Osteoblast (primary cell): ENCODE measurements at regions not wholly inside any gene's neighbourhood (a gene's known extent, or its start where the extent isn't known, plus 50 kb on each side); places are given as distances from the start of the nearest gene placed in this dataset.

Source experiments
- DNase-seq: peaks from one replicate; pipeline ENCODE4 v3.0.0; 2011; ENCODE audit warnings: low spot score, mixed read lengths; ENCODE audit not compliant: insufficient read length; ENCODE audit errors: missing footprints
- H2AFZ ChIP-seq: 2 replicates; pipeline ENCODE4 v1.6.0; 2011; ENCODE audit warnings: mild to moderate bottlenecking, low read length
- H3K27ac ChIP-seq: 2 replicates; pipeline ENCODE4 v1.5.1; 2011; ENCODE audit warnings: mild to moderate bottlenecking, low read depth, low read length, moderate library complexity
- H3K27me3 ChIP-seq: 2 replicates; pipeline ENCODE4 v1.6.0; 2012; ENCODE audit warnings: mild to moderate bottlenecking, control low read depth, inconsistent platforms, low read length, moderate library complexity; ENCODE audit not compliant: insufficient read depth
- H3K36me3 ChIP-seq: 2 replicates; pipeline ENCODE4 v1.5.1; 2011; ENCODE audit warnings: mild to moderate bottlenecking, low read length, control low read depth, moderate library complexity; ENCODE audit not compliant: insufficient read depth
- H3K4me1 ChIP-seq: 2 replicates; pipeline ENCODE4 v1.5.1; 2011; ENCODE audit warnings: mild to moderate bottlenecking, low read length, control low read depth, moderate library complexity; ENCODE audit not compliant: insufficient read depth
- H3K4me2 ChIP-seq: 2 replicates; pipeline ENCODE4 v1.6.0; 2011; ENCODE audit warnings: mild to moderate bottlenecking, low read length; ENCODE audit not compliant: insufficient read depth
- H3K4me3 ChIP-seq: fragments of 200-600 bp; sonication (generic); 3 replicates; pipeline ENCODE4 v1.5.1; 2012; ENCODE audit warnings: mild to moderate bottlenecking, low read length, inconsistent platforms; ENCODE audit not compliant: insufficient read depth
- H3K79me2 ChIP-seq: 2 replicates; pipeline ENCODE4 v1.6.0; 2012; ENCODE audit warnings: mild to moderate bottlenecking, low read length, control low read depth, inconsistent platforms; ENCODE audit not compliant: insufficient read depth
- H3K9me3 ChIP-seq: 2 replicates; pipeline ENCODE4 v1.5.1; 2011; ENCODE audit warnings: low read depth, low read length, control low read depth
- H4K20me1 ChIP-seq: 2 replicates; pipeline ENCODE4 v1.6.0; 2012; ENCODE audit warnings: mild to moderate bottlenecking, low read length, control low read depth; ENCODE audit not compliant: insufficient read depth
- TF ChIP-seq, protein P1 (sequence below): IDR thresholded peaks from 2 replicates; pipeline ENCODE4 v1.5.1; 2011; ENCODE audit warnings: mild to moderate bottlenecking, low read depth, low read length, moderate library complexity; ENCODE audit errors: extremely low read depth

- H2AFZ ChIP-seq = no peak overlapping the region
- H3K36me3 ChIP-seq = no peaks in the 10 kb centered on the region
- peaks cover 3% of the 10 kb centered on the region for H3K4me1 ChIP-seq
- H4K20me1 ChIP-seq = no peaks in the 10 kb centered on the region
- H3K4me2 ChIP-seq = no peak overlapping the region
- DNase-seq = no peak
- TF ChIP-seq, protein P1, sequence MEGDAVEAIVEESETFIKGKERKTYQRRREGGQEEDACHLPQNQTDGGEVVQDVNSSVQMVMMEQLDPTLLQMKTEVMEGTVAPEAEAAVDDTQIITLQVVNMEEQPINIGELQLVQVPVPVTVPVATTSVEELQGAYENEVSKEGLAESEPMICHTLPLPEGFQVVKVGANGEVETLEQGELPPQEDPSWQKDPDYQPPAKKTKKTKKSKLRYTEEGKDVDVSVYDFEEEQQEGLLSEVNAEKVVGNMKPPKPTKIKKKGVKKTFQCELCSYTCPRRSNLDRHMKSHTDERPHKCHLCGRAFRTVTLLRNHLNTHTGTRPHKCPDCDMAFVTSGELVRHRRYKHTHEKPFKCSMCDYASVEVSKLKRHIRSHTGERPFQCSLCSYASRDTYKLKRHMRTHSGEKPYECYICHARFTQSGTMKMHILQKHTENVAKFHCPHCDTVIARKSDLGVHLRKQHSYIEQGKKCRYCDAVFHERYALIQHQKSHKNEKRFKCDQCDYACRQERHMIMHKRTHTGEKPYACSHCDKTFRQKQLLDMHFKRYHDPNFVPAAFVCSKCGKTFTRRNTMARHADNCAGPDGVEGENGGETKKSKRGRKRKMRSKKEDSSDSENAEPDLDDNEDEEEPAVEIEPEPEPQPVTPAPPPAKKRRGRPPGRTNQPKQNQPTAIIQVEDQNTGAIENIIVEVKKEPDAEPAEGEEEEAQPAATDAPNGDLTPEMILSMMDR = no peak
- no peaks in the 10 kb centered on the region for H3K9me3 ChIP-seq
- no peaks in the 10 kb centered on the region for H3K79me2 ChIP-seq
- no peak overlapping the region for H3K27ac ChIP-seq
- peaks cover 10% of the 10 kb centered on the region for H3K27me3 ChIP-seq
- H3K4me3 ChIP-seq = no peak overlapping the region
These were observed 52.5 kb upstream of the FCN1 start for GRCh38 chr9:134970198-134970597.

GRCh38 chr9:134970719-134971118, 53.0 kb upstream of the FCN1 start:
- Histone ChIP-seq H3K9me3 (no peaks in the 10 kb centered on the region), H3K27ac (no peak overlapping the region), H3K27me3 (peaks cover 10% of the 10 kb centered on the region), H3K4me1 (peaks cover 3% of the 10 kb centered on the region), H3K79me2 (no peaks in the 10 kb centered on the region), H3K36me3 (no peaks in the 10 kb centered on the region), H4K20me1 (no peaks in the 10 kb centered on the region), H3K4me3 (no peak overlapping the region), H2AFZ (no peak overlapping the region), H3K4me2 (no peak overlapping the region)
- TF ChIP-seq, protein P1 = no peak
- no peak for DNase-seq

DNA sequence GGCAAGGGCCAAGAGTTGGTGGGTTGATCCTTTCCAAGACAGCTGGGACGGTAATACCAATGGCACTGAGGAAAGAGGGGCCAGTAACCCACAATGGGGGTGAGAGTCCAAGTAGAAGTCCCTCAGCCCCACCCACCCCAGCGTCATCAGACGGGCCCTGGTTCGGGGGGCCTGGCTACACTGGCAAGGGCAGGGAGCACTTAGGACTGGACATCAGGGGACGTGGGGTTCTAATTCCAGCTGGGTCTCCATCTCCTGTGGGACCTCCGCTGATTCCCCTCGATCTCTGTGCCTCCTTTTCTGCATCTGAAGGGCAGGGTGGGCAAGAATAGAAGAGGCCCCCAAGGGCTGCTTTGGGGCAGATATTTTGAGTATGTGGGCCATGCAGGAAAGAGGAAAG, 53.5 kb upstream of the FCN1 start:
- DNase-seq = no peak
- Histone ChIP-seq H2AFZ (no peak overlapping the region), H3K9me3 (no peaks in the 10 kb centered on the region), H3K4me2 (no peak overlapping the region), H3K27ac (no peak overlapping the region), H3K36me3 (no peaks in the 10 kb centered on the region), H4K20me1 (no peaks in the 10 kb centered on the region), H3K4me1 (peaks cover 3% of the 10 kb centered on the region), H3K79me2 (no peaks in the 10 kb centered on the region), H3K27me3 (peaks cover 10% of the 10 kb centered on the region), H3K4me3 (no peak overlapping the region)
- TF ChIP-seq, protein P1 = no peak

DNA sequence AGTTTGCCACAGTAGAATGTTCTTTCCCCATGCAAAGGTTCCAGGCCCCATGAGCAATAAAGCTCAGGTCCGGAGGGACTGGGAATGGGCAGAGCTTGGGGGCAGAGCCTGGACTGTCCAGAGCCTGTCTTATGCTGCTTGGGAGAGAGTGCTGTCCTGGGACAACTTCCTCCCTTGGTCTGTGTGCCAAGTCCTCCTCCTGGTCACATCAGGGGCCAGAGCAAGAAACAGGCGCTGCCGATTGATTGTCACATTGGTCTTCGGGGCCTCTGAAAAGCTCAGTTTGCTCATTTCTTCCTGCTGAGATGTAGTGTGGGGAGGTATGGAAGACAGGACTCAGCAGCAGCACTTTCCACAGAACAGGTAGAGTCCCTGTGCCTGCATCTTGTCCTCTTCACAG, 54.0 kb upstream of the FCN1 start:
- H3K9me3 ChIP-seq = no peaks in the 10 kb centered on the region
- no peaks in the 10 kb centered on the region for H4K20me1 ChIP-seq
- no peak for DNase-seq
- TF ChIP-seq, protein P1 = no peak
- peaks cover 3% of the 10 kb centered on the region for H3K4me1 ChIP-seq
- no peak overlapping the region for H3K27ac ChIP-seq
- no peak overlapping the region for H3K4me2 ChIP-seq
- H3K36me3 ChIP-seq = no peaks in the 10 kb centered on the region
- peaks cover 10% of the 10 kb centered on the region for H3K27me3 ChIP-seq
- no peak overlapping the region for H2AFZ ChIP-seq
- no peak overlapping the region for H3K4me3 ChIP-seq
- no peaks in the 10 kb centered on the region for H3K79me2 ChIP-seq
